ENCODE measurements at regions not wholly inside any gene's neighbourhood (a gene's known extent, or its start where the extent isn't known, plus 50 kb on each side); places are given as distances from the start of the nearest gene placed in this dataset.

- no peak for DNase-seq (ENCODE audit: low read depth in 1 of 2, low spot score in 2 of 2)
- CTCF ChIA-PET (ENCODE audit: partially characterized antibody) = interaction anchor here (1.4 kb wide), 1 partner anchor 11 kb away, joined by 3 read pairs; no protein-coding TSS in a partner anchor
- no peak overlapping the region for H2AFZ ChIP-seq (ENCODE audit: low read length)
- H4K91ac ChIP-seq (replicated peaks; ENCODE audit: insufficient read length, low read length) = no peak overlapping the region
- no peak overlapping the region for H3K4me3 ChIP-seq (ENCODE audit: extremely low read depth in 1 of 4, insufficient read depth in 2 of 4, low read depth in 3 of 4, low read length in 4 of 4)
- no peak overlapping the region for H2BK120ac ChIP-seq (replicated peaks; ENCODE audit: low read depth, low read length)
- H3K23ac ChIP-seq (ENCODE audit: insufficient read length) = no peak overlapping the region
- no peak overlapping the region for H4K8ac ChIP-seq (ENCODE audit: extremely low read depth, insufficient read depth, low read length)
- H3K4me1 ChIP-seq (replicated peaks in 1 of 4; ENCODE audit: control insufficient read depth in 3 of 4, insufficient read depth in 4 of 4, low read length in 3 of 4) = no peaks in the 10 kb centered on the region
- no peaks in the 10 kb centered on the region for H3K79me2 ChIP-seq (ENCODE audit: control insufficient read depth in 1 of 2, insufficient read depth in 2 of 2, low read length in 2 of 2)
- FAIRE-seq = no peak
- H3K23me2 ChIP-seq (ENCODE audit: low read depth, low read length) = no peaks in the 10 kb centered on the region
- no peaks in the 10 kb centered on the region for H4K20me1 ChIP-seq (replicated peaks in 1 of 2; ENCODE audit: control insufficient read depth in 1 of 2, insufficient read depth in 2 of 2, low read length in 2 of 2)
- H3K27me3 ChIP-seq (replicated peaks in 1 of 4; ENCODE audit: control insufficient read depth in 3 of 4, extremely low read depth in 1 of 4, insufficient read depth in 3 of 4, low read length in 3 of 4) = no peaks in the 10 kb centered on the region
- no peak overlapping the region for H3K18ac ChIP-seq (ENCODE audit: extremely low read depth, low read length)
- H3K36me3 ChIP-seq (ENCODE audit: control insufficient read depth in 2 of 4, insufficient read depth in 4 of 4, low read length in 3 of 4) = no peaks in the 10 kb centered on the region
- no peak overlapping the region for H2BK5ac ChIP-seq (ENCODE audit: low read depth, low read length)
- no peak overlapping the region for H2BK20ac ChIP-seq (ENCODE audit: low read length)
- H2AK5ac ChIP-seq (ENCODE audit: low read depth, low read length) = no peak overlapping the region
- H3K56ac ChIP-seq (replicated peaks; ENCODE audit: insufficient read length, low read depth, low read length) = no peak overlapping the region
- H3K4ac ChIP-seq (replicated peaks; ENCODE audit: insufficient read length, low read depth, low read length) = no peak overlapping the region
- POLR2A ChIA-PET (ENCODE audit: partially characterized antibody) = no interaction called here
- H2BK12ac ChIP-seq (ENCODE audit: low read depth, low read length) = no peak overlapping the region
- H4K5ac ChIP-seq (ENCODE audit: insufficient read length, low read depth, low read length) = no peak overlapping the region
- H3K9ac ChIP-seq (replicated peaks in 1 of 4; ENCODE audit: extremely low read depth in 1 of 4, low read depth in 3 of 4, low read length in 3 of 4) = no peak overlapping the region
- 95% methylated on average over 3 of the region's 3 CpGs; no CpG with 5 or more reads in 1 of the 2 experiments for WGBS, 2 experiments (ENCODE audit: extremely low coverage in 1 of 2, insufficient coverage in 1 of 2, insufficient read length in 1 of 2, insufficient replicate concordance in 2 of 2, low coverage in 1 of 2, low lambda C conversion rate in 2 of 2, missing lambda C conversion rate in 1 of 2)
- H3K27ac ChIP-seq (ENCODE audit: low read depth, low read length) = no peak overlapping the region
- H3K79me1 ChIP-seq (ENCODE audit: low read depth, low read length) = no peaks in the 10 kb centered on the region
- no peaks in the 10 kb centered on the region for H3K9me3 ChIP-seq (ENCODE audit: insufficient read depth in 2 of 2, low read depth in 1 of 2, low read length in 1 of 2)
- no peak overlapping the region for H3K14ac ChIP-seq (ENCODE audit: insufficient read length)
- no peak overlapping the region for H3K4me2 ChIP-seq (ENCODE audit: insufficient read depth in 1 of 2, low read depth in 2 of 2, low read length in 2 of 2)
- no peak overlapping the region for H2BK15ac ChIP-seq (ENCODE audit: low read length)
These were observed 1155.5 kb upstream of the TENM4 start for GRCh38 chr11:80596291-80596810.

All from H1 (cell line).